Neural progenitor cell (in vitro differentiated cells): ENCODE measurements at regions not wholly inside any gene's neighbourhood (a gene's known extent, or its start where the extent isn't known, plus 50 kb on each side); places are given as distances from the start of the nearest gene placed in this dataset.

Source experiments
- DNase-seq: peaks from one replicate; pipeline ENCODE4 v3.0.0-alpha.2; 2016; ENCODE audit warnings: low spot score
- H2AFZ ChIP-seq: fragments of 200-600 bp; sonication (generic); replicated peaks from 2 replicates; pipeline ENCODE4 v1.6.1; 2016; ENCODE audit warnings: antibody characterized with exemption
- H3F3A ChIP-seq: fragments of 200-600 bp; sonication (generic); 2 replicates; pipeline ENCODE4 v1.6.1; 2016; ENCODE audit warnings: antibody characterized with exemption, low read depth
- H3K27ac ChIP-seq: fragments of 200-600 bp; sonication (generic); 2 replicates; pipeline ENCODE4 v1.5.1; 2016; ENCODE audit warnings: mild to moderate bottlenecking
- H3K27me3 ChIP-seq: fragments of 200-600 bp; sonication (generic); 2 replicates; pipeline ENCODE4 v1.6.1; 2016; ENCODE audit warnings: mild to moderate bottlenecking, moderate library complexity
- H3K36me3 ChIP-seq: fragments of 200-600 bp; sonication (generic); 2 replicates; pipeline ENCODE4 v1.5.1; 2016
- H3K4me1 ChIP-seq: fragments of 200-600 bp; sonication (generic); 2 replicates; pipeline ENCODE4 v1.6.1; 2016; ENCODE audit warnings: mixed run types
- H3K4me2 ChIP-seq: fragments of 200-600 bp; sonication (generic); 2 replicates; pipeline ENCODE4 v1.6.1; 2016
- H3K4me3 ChIP-seq: fragments of 200-600 bp; sonication (generic); 2 replicates; pipeline ENCODE4 v1.5.1; 2016
- H3K79me2 ChIP-seq: fragments of 200-600 bp; sonication (generic); 2 replicates; pipeline ENCODE4 v1.6.1; 2016; ENCODE audit warnings: low read depth
- H3K9ac ChIP-seq: fragments of 200-600 bp; sonication (generic); 2 replicates; pipeline ENCODE4 v1.6.1; 2016
- H3K9me3 ChIP-seq: fragments of 200-600 bp; sonication (generic); 2 replicates; pipeline ENCODE4 v1.5.1; 2016; ENCODE audit warnings: low read depth
- H4K20me1 ChIP-seq: fragments of 200-600 bp; sonication (generic); 2 replicates; pipeline ENCODE4 v1.6.1; 2016; ENCODE audit warnings: low read depth
- H3K27ac Mint-ChIP-seq: 3 replicates; pipeline ENCODE4 v1.8.0; 2021; ENCODE audit warnings: mixed read lengths
- H3K27me3 Mint-ChIP-seq: 2 replicates; pipeline ENCODE4 v1.8.0; 2022; ENCODE audit warnings: low read depth, mild to moderate bottlenecking, inconsistent platforms, moderate library complexity, mixed read lengths; ENCODE audit not compliant: insufficient read depth
- H3K36me3 Mint-ChIP-seq: 3 replicates; pipeline ENCODE4 v1.8.0; 2021; ENCODE audit warnings: mixed read lengths
- H3K4me1 Mint-ChIP-seq: 3 replicates; pipeline ENCODE4 v1.8.0; 2021; ENCODE audit warnings: mixed read lengths
- H3K4me3 Mint-ChIP-seq: 3 replicates; pipeline ENCODE4 v1.8.0; 2021; ENCODE audit warnings: mild to moderate bottlenecking, moderate library complexity, mixed read lengths
- H3K9me3 Mint-ChIP-seq: 3 replicates; pipeline ENCODE4 v1.8.0; 2020; ENCODE audit warnings: mixed read lengths
- EZH2 ChIP-seq: fragments of 200-600 bp; sonication (generic); IDR thresholded peaks from 2 replicates; pipeline ENCODE4 v1.6.1; 2017; ENCODE audit warnings: antibody characterized with exemption, mild to moderate bottlenecking, moderate library complexity
- EZH2phosphoT487 ChIP-seq: fragments of 200-600 bp; sonication (generic); IDR thresholded peaks from 2 replicates; pipeline ENCODE4 v1.6.1; 2017; ENCODE audit warnings: antibody characterized with exemption
- TF ChIP-seq, protein P1 (sequence below): fragments of 200-600 bp; sonication (generic); IDR thresholded peaks from 2 replicates; pipeline ENCODE4 v1.5.1; 2017; ENCODE audit warnings: antibody characterized with exemption, mild to moderate bottlenecking

DNA sequence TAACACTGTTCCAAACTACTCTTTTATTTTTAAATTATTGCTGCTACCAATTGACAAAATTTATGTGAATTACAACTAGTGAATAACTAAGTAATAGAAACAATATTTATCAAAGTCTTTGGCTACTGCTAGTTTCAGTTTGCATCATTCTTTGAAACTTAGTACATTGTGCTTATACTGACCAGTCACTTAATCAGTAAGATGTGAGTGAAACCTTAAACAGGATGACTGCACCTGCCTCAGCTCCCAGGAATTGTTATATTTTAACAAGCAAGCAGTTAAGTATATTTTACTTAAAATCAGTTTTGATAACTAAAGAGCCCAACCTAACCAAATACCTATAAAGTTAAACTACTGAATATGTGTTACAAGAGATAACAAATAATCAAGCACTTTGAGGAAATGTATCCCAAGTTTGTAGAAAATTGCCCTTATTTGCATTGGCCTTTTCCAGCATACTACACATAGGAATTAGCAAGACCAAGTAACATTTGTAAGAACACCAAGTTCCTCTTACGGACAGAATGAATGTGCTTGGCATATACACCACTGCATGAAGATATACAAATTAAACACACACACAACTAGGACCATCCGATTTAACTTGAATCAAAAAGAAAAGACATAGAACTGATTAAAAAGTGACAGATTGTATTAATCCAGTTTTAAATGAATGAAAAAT lies 545.5 kb upstream of the DAB2 start:
- H3F3A ChIP-seq = no peaks in the 10 kb centered on the region
- H3K9ac ChIP-seq = no peak overlapping the region
- no peak for DNase-seq
- no peaks in the 10 kb centered on the region for H4K20me1 ChIP-seq
- Mint-ChIP-seq H3K4me1 (no peaks in the 10 kb centered on the region), H3K27ac (no peak overlapping the region), H3K36me3 (no peaks in the 10 kb centered on the region), H3K9me3 (no peaks in the 10 kb centered on the region), H3K27me3 (no peaks in the 10 kb centered on the region), H3K4me3 (no peak overlapping the region)
- H3K36me3 ChIP-seq = no peaks in the 10 kb centered on the region
- H3K4me1 ChIP-seq = no peaks in the 10 kb centered on the region
- no peak overlapping the region for H3K4me2 ChIP-seq
- no peaks in the 10 kb centered on the region for H3K27me3 ChIP-seq
- H3K4me3 ChIP-seq = no peak overlapping the region
- no peak for TF ChIP-seq EZH2phosphoT487
- no peak for TF ChIP-seq EZH2
- TF ChIP-seq, protein P1, sequence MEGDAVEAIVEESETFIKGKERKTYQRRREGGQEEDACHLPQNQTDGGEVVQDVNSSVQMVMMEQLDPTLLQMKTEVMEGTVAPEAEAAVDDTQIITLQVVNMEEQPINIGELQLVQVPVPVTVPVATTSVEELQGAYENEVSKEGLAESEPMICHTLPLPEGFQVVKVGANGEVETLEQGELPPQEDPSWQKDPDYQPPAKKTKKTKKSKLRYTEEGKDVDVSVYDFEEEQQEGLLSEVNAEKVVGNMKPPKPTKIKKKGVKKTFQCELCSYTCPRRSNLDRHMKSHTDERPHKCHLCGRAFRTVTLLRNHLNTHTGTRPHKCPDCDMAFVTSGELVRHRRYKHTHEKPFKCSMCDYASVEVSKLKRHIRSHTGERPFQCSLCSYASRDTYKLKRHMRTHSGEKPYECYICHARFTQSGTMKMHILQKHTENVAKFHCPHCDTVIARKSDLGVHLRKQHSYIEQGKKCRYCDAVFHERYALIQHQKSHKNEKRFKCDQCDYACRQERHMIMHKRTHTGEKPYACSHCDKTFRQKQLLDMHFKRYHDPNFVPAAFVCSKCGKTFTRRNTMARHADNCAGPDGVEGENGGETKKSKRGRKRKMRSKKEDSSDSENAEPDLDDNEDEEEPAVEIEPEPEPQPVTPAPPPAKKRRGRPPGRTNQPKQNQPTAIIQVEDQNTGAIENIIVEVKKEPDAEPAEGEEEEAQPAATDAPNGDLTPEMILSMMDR = no peak
- H3K27ac ChIP-seq = no peak overlapping the region
- no peaks in the 10 kb centered on the region for H3K9me3 ChIP-seq
- no peaks in the 10 kb centered on the region for H3K79me2 ChIP-seq
- no peak overlapping the region for H2AFZ ChIP-seq

DNA sequence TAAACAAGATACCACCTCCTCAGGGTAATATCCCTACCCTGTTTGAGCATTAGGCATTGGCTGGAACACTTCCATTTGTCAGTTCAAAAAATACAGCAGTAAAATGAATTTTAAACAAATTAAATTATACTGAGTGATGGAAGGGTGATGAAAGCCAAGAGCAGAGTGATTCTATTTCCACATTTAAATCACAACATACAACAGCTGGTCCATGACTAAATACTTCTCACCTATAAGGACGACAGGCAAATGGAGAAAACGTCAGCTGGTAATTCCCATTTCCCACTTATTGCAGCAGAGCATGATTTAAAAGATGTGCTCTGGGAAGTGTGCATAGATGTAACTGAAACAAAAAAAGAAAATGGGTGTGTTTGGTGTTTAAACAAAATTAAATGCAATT lies 543.6 kb upstream of the DAB2 start:
- Histone ChIP-seq H3K4me3 (no peak overlapping the region), H3K4me2 (no peak overlapping the region), H4K20me1 (no peaks in the 10 kb centered on the region), H3K4me1 (no peaks in the 10 kb centered on the region), H3K79me2 (no peaks in the 10 kb centered on the region), H3K9me3 (no peaks in the 10 kb centered on the region), H3K36me3 (no peaks in the 10 kb centered on the region), H3K27ac (no peak overlapping the region), H3F3A (no peaks in the 10 kb centered on the region), H2AFZ (no peak overlapping the region), H3K9ac (no peak overlapping the region), H3K27me3 (no peaks in the 10 kb centered on the region)
- DNase-seq = no peak
- Mint-ChIP-seq H3K27ac (no peak overlapping the region), H3K27me3 (no peaks in the 10 kb centered on the region), H3K4me1 (no peaks in the 10 kb centered on the region), H3K9me3 (no peaks in the 10 kb centered on the region), H3K36me3 (no peaks in the 10 kb centered on the region), H3K4me3 (no peak overlapping the region)
- TF ChIP-seq EZH2phosphoT487 (no peak), EZH2 (no peak)
- TF ChIP-seq, protein P1 = no peak

DNA sequence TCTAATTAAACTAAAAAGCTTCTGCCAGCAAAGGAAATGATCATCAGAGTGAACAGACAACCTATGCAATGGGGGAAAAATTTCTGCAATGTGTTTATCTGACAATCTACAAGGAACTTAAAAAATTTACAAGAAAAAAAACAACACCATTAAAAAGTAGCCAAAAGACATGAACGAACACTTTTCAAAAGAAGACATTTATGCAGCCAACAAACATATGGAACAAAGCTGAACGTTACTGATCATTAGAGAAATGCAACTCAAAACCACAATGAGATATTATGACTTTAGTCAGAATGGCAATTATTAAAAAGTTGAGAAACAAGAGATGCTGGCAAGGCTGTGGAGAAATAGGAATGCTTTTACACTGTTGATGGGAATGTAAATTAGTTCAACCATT lies 530.4 kb upstream of the DAB2 start:
- no peak for DNase-seq
- H3K4me3 ChIP-seq = no peak overlapping the region
- Mint-ChIP-seq H3K27me3 (no peaks in the 10 kb centered on the region), H3K4me3 (no peak overlapping the region), H3K27ac (no peak overlapping the region), H3K9me3 (peaks cover 2% of the 10 kb centered on the region), H3K4me1 (no peaks in the 10 kb centered on the region), H3K36me3 (no peaks in the 10 kb centered on the region)
- H4K20me1 ChIP-seq = no peaks in the 10 kb centered on the region
- no peaks in the 10 kb centered on the region for H3K4me1 ChIP-seq
- H3K79me2 ChIP-seq = no peaks in the 10 kb centered on the region
- TF ChIP-seq, protein P1 = no peak
- TF ChIP-seq EZH2phosphoT487 (no peak), EZH2 (no peak)
- H2AFZ ChIP-seq = no peak overlapping the region
- H3K4me2 ChIP-seq = no peak overlapping the region
- H3K27ac ChIP-seq = no peak overlapping the region
- no peak overlapping the region for H3K9ac ChIP-seq
- no peaks in the 10 kb centered on the region for H3K36me3 ChIP-seq
- no peaks in the 10 kb centered on the region for H3K27me3 ChIP-seq
- H3K9me3 ChIP-seq = no peaks in the 10 kb centered on the region
- H3F3A ChIP-seq = no peaks in the 10 kb centered on the region
